HL-60 (cell line): ENCODE measurements at regions not wholly inside any gene's neighbourhood (a gene's known extent, or its start where the extent isn't known, plus 50 kb on each side); places are given as distances from the start of the nearest gene placed in this dataset.
"Not testable (repeated sequence)": the region's sequence is repeated elsewhere in the genome, so short reads cannot be mapped to it uniquely, and the experiment has no call there.

Source experiments
- CTCF ChIP-seq: IDR thresholded peaks from one replicate; pipeline ENCODE4 v1.5.1; 2011; ENCODE audit warnings: low read length, control low read depth, inconsistent platforms; ENCODE audit not compliant: insufficient read depth
- GABPA ChIP-seq: IDR thresholded peaks from 2 replicates; pipeline ENCODE4 v1.6.1; 2012; ENCODE audit warnings: low read depth
- POLR2AphosphoS5 ChIP-seq: IDR thresholded peaks from 2 replicates; pipeline ENCODE4 v1.6.1; 2012; ENCODE audit warnings: low read depth
- REST ChIP-seq: IDR thresholded peaks from 2 replicates; pipeline ENCODE4 v1.6.1; 2012; ENCODE audit warnings: low read depth; ENCODE audit not compliant: insufficient replicate concordance

GRCh38 chr3:195637011-195637410 is 53.3 kb upstream of the APOD start:
- TF ChIP-seq CTCF, POLR2AphosphoS5, REST, GABPA: not testable (repeated sequence)
